Spleen (tissue), 11 donors: ENCODE measurements at regions not wholly inside any gene's neighbourhood (a gene's known extent, or its start where the extent isn't known, plus 50 kb on each side); places are given as distances from the start of the nearest gene placed in this dataset.

Experiments used
- DNase-seq: peaks from one replicate; pipeline ENCODE4 v3.0.0-alpha.2; 2020
- H3K27ac ChIP-seq, 8 donors: fragments of 200-600 bp; sonication (generic) in 7 of 8; 1 replicate in 4 of 8; 2 replicates in 4 of 8; pipeline versions ENCODE4 v1.5.0 to v1.8.0; 2016 to 2021; ENCODE audit warnings: inconsistent platforms in 4 of 8, mild to moderate bottlenecking in 4 of 8, moderate library complexity in 1 of 8
- H3K27me3 ChIP-seq, 7 donors: fragments of 200-600 bp; sonication (generic) in 6 of 7; replicated peaks in 1 of 7; 1 replicate in 4 of 7; 2 replicates in 3 of 7; pipeline versions ENCODE4 v1.5.0 to v1.8.0; 2016 to 2021; ENCODE audit warnings: inconsistent platforms in 3 of 7, mild to moderate bottlenecking in 1 of 7
- H3K36me3 ChIP-seq, 6 donors: fragments of 200-600 bp; sonication (generic) in 5 of 6; 1 replicate in 4 of 6; 2 replicates in 2 of 6; pipeline versions ENCODE4 v1.5.0 to v1.8.0; 2016 to 2021; ENCODE audit warnings: inconsistent platforms in 2 of 6
- H3K4me1 ChIP-seq, 6 donors: fragments of 200-600 bp; sonication (generic) in 5 of 6; 1 replicate in 3 of 6; 2 replicates in 3 of 6; pipeline versions ENCODE4 v1.5.0 to v1.8.0; 2016 to 2021; ENCODE audit warnings: inconsistent platforms in 3 of 6
- H3K4me3 ChIP-seq, 8 donors: fragments of 200-600 bp; sonication (generic) in 7 of 8; 1 replicate in 4 of 8; 2 replicates in 4 of 8; pipeline versions ENCODE4 v1.5.0 to v1.8.0; 2016 to 2021; ENCODE audit warnings: inconsistent platforms in 4 of 8, mild to moderate bottlenecking in 4 of 8, moderate library complexity in 2 of 8
- H3K9me3 ChIP-seq, 8 donors: fragments of 200-600 bp; sonication (generic) in 7 of 8; 1 replicate in 4 of 8; 2 replicates in 4 of 8; pipeline versions ENCODE4 v1.5.0 to v1.8.0; 2016 to 2021; ENCODE audit warnings: inconsistent platforms in 4 of 8
- POLR2A ChIP-seq, 3 donors: fragments of 450-650 bp; IDR thresholded peaks; one replicate each; pipeline ENCODE4 v1.5.1; 2017; ENCODE audit warnings: antibody characterized with exemption in 3 of 3, mild to moderate bottlenecking in 1 of 3
- POLR2AphosphoS5 ChIP-seq, 3 donors: sonication (generic); formaldehyde crosslinking; IDR thresholded peaks; one replicate each; pipeline ENCODE4 v1.5.1; 2017; ENCODE audit warnings: antibody characterized with exemption in 3 of 3
- WGBS, 5 donors: extraction: QIAGEN DNeasy Blood & Tissue Kit in 3 of 5; methylation state at CpG; one replicate each; pipeline versions ENCODE4 v1.1.5 to v1.1.7; 2013 to 2018; 5-methylcytosine and 5-hydroxymethylcytosine counted together
- intact Hi-C: fragments of 100-400 bp; cut with DNase I; formaldehyde crosslinking; loops from one replicate; pipeline ENCODE4 v1.15.0; 2023; ENCODE audit warnings: low total_unique reads
- TF ChIP-seq, protein P1 (sequence below), 11 experiments: fragments of 200-600 bp in 7 of 11; fragments of 450-650 bp in 4 of 11; sonication (generic) in 4 of 11; IDR thresholded peaks in 8 of 11; conservative IDR thresholded peaks in 3 of 11; 1 replicate in 7 of 11; 2 replicates in 4 of 11; pipeline versions ENCODE4 v1.4.0 to v1.8.0; 2016 to 2021; ENCODE audit warnings: antibody characterized with exemption in 11 of 11, inconsistent platforms in 4 of 11, mild to moderate bottlenecking in 1 of 11
- donor health status: healthy with polysubstance abuse.
- donor health status: DM: no; HTN: no; CAD: no; lungs with moderate emphysema.
- donor health status: DM: no; HTN: no; CAD: no.
- donor health status: Bipolar disorder and iron deficiency.
- donor health status: healthy.
- donor health status: DM: no; HTN: no; CAD: no.
- donor health status: DM: yes; HTN: yes; CAD: no.

DNA sequence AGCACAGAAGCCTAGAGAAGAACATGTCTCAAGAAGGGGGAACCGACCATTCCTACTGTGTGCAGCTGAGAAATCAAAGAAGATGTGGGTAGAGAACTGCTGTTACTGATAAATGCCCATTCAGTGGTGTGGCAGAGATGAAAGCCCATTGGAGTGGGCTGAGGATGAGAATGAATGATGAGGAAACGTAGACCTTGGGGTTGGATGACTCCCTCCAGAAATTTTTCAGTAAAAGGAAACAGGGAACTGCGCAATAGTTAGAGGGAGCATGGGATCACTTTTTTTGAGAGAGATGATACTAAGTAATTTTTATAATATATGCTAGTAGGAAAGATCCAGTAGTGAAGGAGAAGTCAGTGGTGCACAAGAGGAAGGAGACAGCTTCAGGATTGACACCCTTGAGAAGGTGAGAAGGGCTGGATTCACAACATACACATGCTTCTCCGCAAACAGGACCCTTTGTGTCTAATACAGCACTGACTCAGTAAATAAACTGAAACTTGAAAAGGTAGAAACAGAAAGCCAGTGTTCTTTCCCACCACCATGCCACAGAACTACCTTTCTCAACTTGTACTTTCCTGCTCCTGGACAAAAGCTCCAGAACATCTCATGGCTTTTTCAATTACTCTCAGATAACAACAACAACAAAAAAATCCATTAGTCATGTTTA lies 104.7 kb upstream of the IL6 start:
- WGBS, 5 donors: 89 to 92% (median 90%) methylated on average over 4 of the region's 4 CpGs

GRCh38 chr7:22618528-22618927 lies 108.5 kb upstream of the IL6 start:
- no peak overlapping the region for H3K27ac ChIP-seq
- H3K9me3 ChIP-seq: peaks cover 3 to 34% (median 27%) of the 10 kb centered on the region in 8 donors
- no peaks in the 10 kb centered on the region for H3K27me3 ChIP-seq
- no peak for TF ChIP-seq POLR2AphosphoS5 (IDR thresholded peaks at IDR 0.05)
- no peak for TF ChIP-seq POLR2A (IDR thresholded peaks at IDR 0.05)
- TF ChIP-seq, protein P1, sequence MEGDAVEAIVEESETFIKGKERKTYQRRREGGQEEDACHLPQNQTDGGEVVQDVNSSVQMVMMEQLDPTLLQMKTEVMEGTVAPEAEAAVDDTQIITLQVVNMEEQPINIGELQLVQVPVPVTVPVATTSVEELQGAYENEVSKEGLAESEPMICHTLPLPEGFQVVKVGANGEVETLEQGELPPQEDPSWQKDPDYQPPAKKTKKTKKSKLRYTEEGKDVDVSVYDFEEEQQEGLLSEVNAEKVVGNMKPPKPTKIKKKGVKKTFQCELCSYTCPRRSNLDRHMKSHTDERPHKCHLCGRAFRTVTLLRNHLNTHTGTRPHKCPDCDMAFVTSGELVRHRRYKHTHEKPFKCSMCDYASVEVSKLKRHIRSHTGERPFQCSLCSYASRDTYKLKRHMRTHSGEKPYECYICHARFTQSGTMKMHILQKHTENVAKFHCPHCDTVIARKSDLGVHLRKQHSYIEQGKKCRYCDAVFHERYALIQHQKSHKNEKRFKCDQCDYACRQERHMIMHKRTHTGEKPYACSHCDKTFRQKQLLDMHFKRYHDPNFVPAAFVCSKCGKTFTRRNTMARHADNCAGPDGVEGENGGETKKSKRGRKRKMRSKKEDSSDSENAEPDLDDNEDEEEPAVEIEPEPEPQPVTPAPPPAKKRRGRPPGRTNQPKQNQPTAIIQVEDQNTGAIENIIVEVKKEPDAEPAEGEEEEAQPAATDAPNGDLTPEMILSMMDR (IDR thresholded peaks at IDR 0.05 in 8 of 11, conservative IDR thresholded peaks at IDR 0.05 in 3 of 11): no peak
- H3K4me3 ChIP-seq: no peak overlapping the region
- peaks cover 0 to 5% (median 0%) of the 10 kb centered on the region in 6 donors for H3K36me3 ChIP-seq
- no peaks in the 10 kb centered on the region for H3K4me1 ChIP-seq
- no peak for DNase-seq
- intact Hi-C loops: no loop called here

More for the DNA sequence above, 104.7 kb upstream of the IL6 start:
- no peaks in the 10 kb centered on the region for H3K27me3 ChIP-seq
- DNase-seq: no peak
- H3K4me3 ChIP-seq: no peak overlapping the region
- no peaks in the 10 kb centered on the region for H3K4me1 ChIP-seq
- intact Hi-C loops: no loop called here
- no peak overlapping the region for H3K27ac ChIP-seq
- H3K9me3 ChIP-seq: peaks cover 3 to 27% (median 22%) of the 10 kb centered on the region in 8 donors
- H3K36me3 ChIP-seq: peaks cover 0 to 11% (median 0%) of the 10 kb centered on the region in 6 donors
- TF ChIP-seq POLR2A (IDR thresholded peaks at IDR 0.05): no peak
- TF ChIP-seq, protein P1 (IDR thresholded peaks at IDR 0.05 in 8 of 11, conservative IDR thresholded peaks at IDR 0.05 in 3 of 11): no peak
- TF ChIP-seq POLR2AphosphoS5 (IDR thresholded peaks at IDR 0.05): no peak

DNA sequence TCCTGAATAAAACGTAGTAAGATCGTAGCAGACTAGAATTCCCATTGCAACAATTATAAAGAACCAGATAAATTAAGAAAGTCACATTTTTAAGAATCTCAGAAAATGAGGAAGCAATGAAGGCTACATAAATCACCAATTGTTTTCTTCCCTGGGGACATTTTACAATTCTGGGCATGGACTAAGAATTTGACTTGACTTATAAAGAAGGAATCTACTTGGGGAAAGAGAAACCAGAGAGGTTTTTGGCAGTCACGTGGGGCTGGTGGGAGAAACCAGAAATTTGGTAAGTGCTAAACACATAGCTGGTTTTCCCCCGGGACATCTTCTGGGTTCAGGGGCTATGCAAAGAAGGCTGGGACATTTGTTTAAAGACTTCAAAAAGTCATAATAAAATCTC lies 109.8 kb upstream of the IL6 start:
- peaks cover 0 to 5% (median 0%) of the 10 kb centered on the region in 6 donors for H3K36me3 ChIP-seq
- no peak overlapping the region for H3K4me3 ChIP-seq
- H3K4me1 ChIP-seq: no peaks in the 10 kb centered on the region
- intact Hi-C loops: no loop called here
- DNase-seq: no peak
- 68 to 71% (median 70%) methylated on average over 4 of the region's 4 CpGs for WGBS, 5 donors
- no peaks in the 10 kb centered on the region for H3K27me3 ChIP-seq
- H3K27ac ChIP-seq: no peak overlapping the region
- H3K9me3 ChIP-seq: peaks cover 3 to 34% (median 27%) of the 10 kb centered on the region in 8 donors
- TF ChIP-seq, protein P1 (IDR thresholded peaks at IDR 0.05 in 8 of 11, conservative IDR thresholded peaks at IDR 0.05 in 3 of 11): no peak
- TF ChIP-seq POLR2AphosphoS5 (IDR thresholded peaks at IDR 0.05) (no peak), POLR2A (IDR thresholded peaks at IDR 0.05) (no peak)

DNA sequence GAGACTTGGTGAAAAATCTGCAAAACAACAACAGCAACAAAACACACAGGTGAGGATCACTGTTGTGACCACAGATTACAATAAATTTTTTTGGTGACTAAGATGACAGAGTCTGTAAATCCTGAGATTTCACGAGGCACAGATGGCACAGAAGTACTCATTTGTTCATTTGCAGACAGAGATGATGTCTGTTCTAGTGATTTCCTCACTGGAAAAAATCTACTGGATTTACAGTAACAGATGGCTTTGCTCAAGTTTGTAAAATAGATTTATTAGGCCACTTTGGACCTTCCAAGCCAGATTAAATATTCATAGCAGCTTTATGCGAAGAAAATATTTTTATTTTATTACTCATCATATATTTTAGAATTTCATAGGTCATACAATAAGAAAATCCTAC lies 113.5 kb upstream of the IL6 start:
- Histone ChIP-seq H3K27me3 (no peaks in the 10 kb centered on the region), H3K36me3 (no peaks in the 10 kb centered on the region), H3K27ac (peak overlapping the region in 1 of 8 donors; percentile 49), H3K4me1 (no peaks in the 10 kb centered on the region), H3K4me3 (no peak overlapping the region), H3K9me3 (peaks cover 3 to 20% (median 19%) of the 10 kb centered on the region in 8 donors)
- no peak for DNase-seq
- TF ChIP-seq, protein P1 (IDR thresholded peaks at IDR 0.05 in 8 of 11, conservative IDR thresholded peaks at IDR 0.05 in 3 of 11): no peak
- TF ChIP-seq POLR2AphosphoS5 (IDR thresholded peaks at IDR 0.05) (no peak), POLR2A (IDR thresholded peaks at IDR 0.05) (no peak)
- intact Hi-C loops: no loop called here
- WGBS, 5 donors: 58 to 72% (median 66%) methylated on average over 2 of the region's 2 CpGs
